GM12891 (cell line): ENCODE measurements at regions not wholly inside any gene's neighbourhood (a gene's known extent, or its start where the extent isn't known, plus 50 kb on each side); places are given as distances from the start of the nearest gene placed in this dataset.

Experiments used
- DNase-seq: peaks from one replicate; pipeline ENCODE4 v3.0.0; 2011; ENCODE audit warnings: low spot score; ENCODE audit not compliant: insufficient read length
- FAIRE-seq: peaks from 2 replicates; lab custom pipeline; 2011; peaks lifted over from hg19 to GRCh38; lab: Jason Lieb, UNC
- PAX5 ChIP-seq: IDR thresholded peaks from 2 replicates; pipeline ENCODE4 v1.6.1; 2011; ENCODE audit warnings: low read length, moderate library complexity, mild to moderate bottlenecking; ENCODE audit not compliant: insufficient read depth, severe bottlenecking
- POLR2A ChIP-seq: IDR thresholded peaks from 2 replicates; pipeline ENCODE4 v1.6.1; 2011; ENCODE audit warnings: low read depth, low read length, control low read depth
- POLR2AphosphoS5 ChIP-seq: IDR thresholded peaks from 2 replicates; pipeline ENCODE4 v1.6.1; 2011; ENCODE audit warnings: low read depth, low read length, control low read depth
- POU2F2 ChIP-seq: IDR thresholded peaks from 2 replicates; pipeline ENCODE4 v1.6.1; 2011; ENCODE audit warnings: low read depth, mild to moderate bottlenecking, control low read depth, low read length, moderate library complexity
- SPI1 ChIP-seq: IDR thresholded peaks from 2 replicates; pipeline ENCODE4 v1.6.1; 2011; ENCODE audit warnings: low read depth, low read length, control low read depth
- TAF1 ChIP-seq: IDR thresholded peaks from 2 replicates; pipeline ENCODE4 v1.6.1; 2011; ENCODE audit warnings: low read depth, low read length, control low read depth

DNA sequence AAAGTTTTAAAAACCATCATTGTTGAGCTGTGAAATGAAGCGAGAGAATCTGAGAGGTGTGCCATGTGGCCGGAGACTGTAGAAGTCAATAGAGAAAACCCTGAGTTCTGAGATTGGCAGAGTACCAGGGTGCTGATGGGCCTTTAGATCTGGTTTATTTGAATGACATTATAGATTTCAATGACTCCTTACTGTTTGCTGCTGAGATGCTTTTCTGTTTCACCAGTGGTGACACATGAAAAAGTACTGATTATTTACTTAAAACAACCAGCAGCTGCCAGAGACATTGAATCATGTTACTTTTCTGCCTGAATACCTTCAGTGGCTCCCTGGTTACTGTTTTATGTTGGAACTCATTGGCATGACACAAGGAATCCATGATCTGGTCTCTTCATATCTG, 602.7 kb upstream of the ZNF804A start:
- no peak for DNase-seq
- FAIRE-seq, result no peak
- TF ChIP-seq SPI1 (no peak), TAF1 (no peak), POU2F2 (no peak), POLR2A (no peak), POLR2AphosphoS5 (no peak), PAX5 (no peak)

- DNase-seq (no peak), FAIRE-seq (peak; percentile 51)
- TF ChIP-seq PAX5 (no peak), POU2F2 (no peak), SPI1 (no peak), POLR2AphosphoS5 (no peak), POLR2A (no peak), TAF1 (no peak)
Measured at GRCh38 chr2:183996825-183997793, 601.2 kb upstream of the ZNF804A start.

GRCh38 chr2:183998041-183998796, 600.1 kb upstream of the ZNF804A start:
- DNase-seq, result no peak
- no peak for TF ChIP-seq POU2F2
- TF ChIP-seq TAF1, result no peak
- peak; percentile 54; the same call in 1 of the 2 replicates for TF ChIP-seq SPI1
- no peak for TF ChIP-seq POLR2A
- no peak for TF ChIP-seq POLR2AphosphoS5
- no peak for TF ChIP-seq PAX5
- FAIRE-seq, result peak; percentile 88

DNA sequence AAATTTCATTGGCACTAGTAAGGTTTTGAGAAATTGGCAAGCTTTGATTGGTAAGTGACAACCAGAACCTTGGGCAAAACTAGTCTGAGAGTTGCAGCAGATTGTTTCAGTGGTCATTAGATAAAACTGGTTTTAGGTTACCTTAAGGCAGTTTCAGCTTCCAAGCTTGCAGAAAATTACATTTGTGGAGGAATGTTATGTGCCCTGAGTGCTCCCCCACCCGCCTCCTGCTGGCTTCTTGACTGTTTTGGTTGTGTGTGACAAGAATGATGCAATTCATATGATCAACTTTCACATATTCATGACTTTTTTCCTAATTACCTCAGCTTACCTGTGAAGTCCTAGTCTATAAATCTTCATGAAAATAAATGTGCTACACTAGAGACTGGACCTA, 599.5 kb upstream of the ZNF804A start:
- TF ChIP-seq PAX5 (no peak), POU2F2 (no peak), POLR2A (no peak), POLR2AphosphoS5 (no peak), TAF1 (no peak), SPI1 (no peak)
- peak; percentile 73 for FAIRE-seq
- DNase-seq, result no peak

DNA sequence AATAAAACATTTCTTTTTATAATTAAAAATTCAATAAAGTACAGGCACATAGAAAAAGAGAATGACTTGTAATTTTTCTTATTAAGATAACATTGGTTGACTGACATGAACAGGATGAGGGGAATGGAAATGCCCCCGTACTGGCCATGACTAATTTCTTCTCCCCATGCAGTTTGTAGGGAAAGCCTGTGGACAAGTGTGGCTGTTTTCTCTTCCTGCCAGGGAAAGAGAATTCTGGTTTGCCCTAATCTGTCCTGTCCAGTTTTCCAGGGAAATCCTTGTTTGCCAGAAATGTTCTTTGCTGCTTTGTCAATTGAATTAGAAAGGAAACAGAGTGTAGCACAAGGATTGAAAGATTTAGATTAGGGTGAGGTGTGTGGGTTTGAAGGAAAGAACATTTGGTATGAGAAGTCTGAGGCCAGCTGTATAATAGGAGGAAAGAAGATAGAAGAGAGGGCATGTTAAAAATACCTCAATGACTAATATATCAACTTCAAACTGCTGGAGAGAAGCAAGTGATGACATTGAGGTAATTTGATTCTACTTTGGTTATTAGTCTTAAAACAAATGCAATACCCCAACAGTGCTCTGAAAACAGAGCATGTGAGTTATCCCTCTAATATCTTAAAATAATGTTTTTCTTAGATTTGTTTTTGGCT, 593.9 kb upstream of the ZNF804A start:
- TF ChIP-seq POLR2A (no peak), POU2F2 (no peak), TAF1 (no peak), SPI1 (no peak), POLR2AphosphoS5 (no peak), PAX5 (no peak)
- FAIRE-seq (peak; percentile 66), DNase-seq (peak; percentile 5)

DNA sequence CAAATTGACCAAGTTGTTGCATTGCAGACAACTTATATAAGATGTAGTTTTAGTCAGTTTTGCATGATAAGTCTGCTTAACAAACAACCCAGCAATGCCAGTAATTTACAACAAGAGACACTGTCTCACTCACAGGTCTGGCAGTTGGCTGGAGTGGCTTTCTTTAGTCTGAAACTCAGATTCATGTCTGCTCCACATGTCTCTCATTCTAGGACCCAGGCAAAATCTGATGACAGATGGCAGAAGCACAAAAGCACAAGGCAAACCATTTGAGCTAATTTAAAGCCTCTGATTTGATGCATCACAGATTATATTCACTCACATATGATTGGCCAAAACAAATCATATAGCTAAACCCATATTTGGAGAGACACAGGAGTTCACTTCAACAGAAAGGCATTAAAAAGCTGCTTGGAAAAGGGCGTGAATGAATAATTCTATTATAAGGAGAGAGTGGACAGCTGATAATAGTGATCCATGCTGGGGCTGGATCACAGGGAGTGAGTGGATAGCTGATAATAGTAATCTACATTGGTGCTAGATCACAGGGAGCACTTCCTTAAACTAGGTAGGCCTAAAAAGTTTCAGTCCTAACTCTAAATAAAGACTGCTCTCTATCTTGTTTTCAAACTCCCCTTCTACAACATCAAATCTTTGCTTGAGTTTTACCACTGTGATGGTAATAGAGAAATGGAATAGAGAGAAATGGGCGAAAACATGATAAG, 593.2 kb upstream of the ZNF804A start:
- DNase-seq (no peak), FAIRE-seq (peak; percentile 48)

GRCh38 chr2:184006998-184007397, 591.3 kb upstream of the ZNF804A start:
- FAIRE-seq (peak; percentile 80), DNase-seq (no peak)
- TF ChIP-seq TAF1, result no peak
- no peak for TF ChIP-seq POLR2A
- TF ChIP-seq POU2F2, result no peak
- no peak for TF ChIP-seq POLR2AphosphoS5
- TF ChIP-seq PAX5, result no peak

More for the DNA sequence above, 593.2 kb upstream of the ZNF804A start:
- TF ChIP-seq POLR2A (no peak), SPI1 (peak; percentile 87)

- TF ChIP-seq POU2F2 (no peak), POLR2AphosphoS5 (no peak), POLR2A (no peak), SPI1 (no peak), TAF1 (no peak), PAX5 (no peak)
- DNase-seq, result no peak
- no peak for FAIRE-seq
Measured at GRCh38 chr2:184026961-184027360, 571.4 kb upstream of the ZNF804A start.
